ENCODE measurements at regions not wholly inside any gene's neighbourhood (a gene's known extent, or its start where the extent isn't known, plus 50 kb on each side); places are given as distances from the start of the nearest gene placed in this dataset.

- Mint-ChIP-seq H3K36me3 (ENCODE audit: unreplicated experiment) (no peaks in the 10 kb centered on the region), H3K27me3 (ENCODE audit: unreplicated experiment) (no peaks in the 10 kb centered on the region), H3K4me1 (ENCODE audit: unreplicated experiment) (peaks cover 14% of the 10 kb centered on the region), H3K27ac (ENCODE audit: unreplicated experiment) (no peak overlapping the region), H3K4me3 (ENCODE audit: unreplicated experiment) (no peak overlapping the region), H3K9me3 (ENCODE audit: unreplicated experiment) (peaks cover 8% of the 10 kb centered on the region)
- DNase-seq (ENCODE audit: extremely low spot score, unreplicated experiment) = no peak
- TF ChIP-seq CTCF (IDR thresholded peaks at IDR 0.05) = no peak
These were observed 197.2 kb upstream of the NUDT4 start for GRCh38 chr12:93180566-93180965.

GRCh38 chr12:93181409-93181965 is 196.2 kb upstream of the NUDT4 start:
- no peaks in the 10 kb centered on the region for H3K36me3 Mint-ChIP-seq (ENCODE audit: unreplicated experiment)
- H3K9me3 Mint-ChIP-seq (ENCODE audit: unreplicated experiment) = peaks cover 8% of the 10 kb centered on the region
- H3K4me3 Mint-ChIP-seq (ENCODE audit: unreplicated experiment) = no peak overlapping the region
- H3K27me3 Mint-ChIP-seq (ENCODE audit: unreplicated experiment) = no peaks in the 10 kb centered on the region
- no peak for DNase-seq (ENCODE audit: extremely low spot score, unreplicated experiment)
- H3K4me1 Mint-ChIP-seq (ENCODE audit: unreplicated experiment) = peaks cover 8% of the 10 kb centered on the region
- TF ChIP-seq CTCF (IDR thresholded peaks at IDR 0.05) = no peak
- H3K27ac Mint-ChIP-seq (ENCODE audit: unreplicated experiment) = no peak overlapping the region

GRCh38 chr12:93183940-93184671 is 193.6 kb upstream of the NUDT4 start:
- Mint-ChIP-seq H3K4me1 (ENCODE audit: unreplicated experiment) (peaks cover 4% of the 10 kb centered on the region), H3K9me3 (ENCODE audit: unreplicated experiment) (no peaks in the 10 kb centered on the region), H3K4me3 (ENCODE audit: unreplicated experiment) (no peak overlapping the region), H3K27ac (ENCODE audit: unreplicated experiment) (no peak overlapping the region), H3K36me3 (ENCODE audit: unreplicated experiment) (no peaks in the 10 kb centered on the region), H3K27me3 (ENCODE audit: unreplicated experiment) (no peaks in the 10 kb centered on the region)
- TF ChIP-seq CTCF (IDR thresholded peaks at IDR 0.05) = no peak
- DNase-seq (ENCODE audit: extremely low spot score, unreplicated experiment) = no peak

- Mint-ChIP-seq H3K27ac (ENCODE audit: unreplicated experiment) (no peak overlapping the region), H3K36me3 (ENCODE audit: unreplicated experiment) (no peaks in the 10 kb centered on the region), H3K9me3 (ENCODE audit: unreplicated experiment) (no peaks in the 10 kb centered on the region), H3K4me1 (ENCODE audit: unreplicated experiment) (peaks cover 4% of the 10 kb centered on the region), H3K27me3 (ENCODE audit: unreplicated experiment) (no peaks in the 10 kb centered on the region), H3K4me3 (ENCODE audit: unreplicated experiment) (no peak overlapping the region)
- no peak for TF ChIP-seq CTCF (IDR thresholded peaks at IDR 0.05)
- DNase-seq (ENCODE audit: extremely low spot score, unreplicated experiment) = no peak
These were observed 192.9 kb upstream of the NUDT4 start for GRCh38 chr12:93184672-93185368.

GRCh38 chr12:93185369-93185741 is 192.4 kb upstream of the NUDT4 start:
- no peaks in the 10 kb centered on the region for H3K36me3 Mint-ChIP-seq (ENCODE audit: unreplicated experiment)
- H3K4me3 Mint-ChIP-seq (ENCODE audit: unreplicated experiment) = no peak overlapping the region
- TF ChIP-seq CTCF (IDR thresholded peaks at IDR 0.05) = no peak
- peaks cover 4% of the 10 kb centered on the region for H3K4me1 Mint-ChIP-seq (ENCODE audit: unreplicated experiment)
- no peaks in the 10 kb centered on the region for H3K9me3 Mint-ChIP-seq (ENCODE audit: unreplicated experiment)
- no peaks in the 10 kb centered on the region for H3K27me3 Mint-ChIP-seq (ENCODE audit: unreplicated experiment)
- no peak for DNase-seq (ENCODE audit: extremely low spot score, unreplicated experiment)
- H3K27ac Mint-ChIP-seq (ENCODE audit: unreplicated experiment) = no peak overlapping the region
